ENCODE measurements at regions not wholly inside any gene's neighbourhood (a gene's known extent, or its start where the extent isn't known, plus 50 kb on each side); places are given as distances from the start of the nearest gene placed in this dataset.

DNA sequence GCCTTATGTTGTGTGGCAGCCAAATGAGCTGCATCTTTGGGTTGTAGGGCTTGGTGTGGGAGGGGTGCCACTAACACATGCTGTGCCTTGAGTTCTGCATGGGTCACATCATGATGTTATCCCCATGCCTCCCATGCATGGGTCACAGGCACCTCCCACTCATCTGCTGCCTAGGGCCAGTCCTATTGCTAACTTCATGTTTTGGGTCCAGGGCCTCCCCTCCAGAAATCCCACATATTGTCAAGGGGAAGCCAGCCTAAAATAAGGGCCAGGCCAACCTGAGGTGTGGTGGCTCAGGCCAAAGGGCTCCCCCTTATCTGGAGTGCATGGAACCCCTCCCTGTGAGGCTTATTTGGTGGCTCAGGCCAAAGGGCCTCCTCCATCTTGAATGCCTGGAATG lies 299.0 kb downstream of the RPS24 start:
- no peaks in the 10 kb centered on the region for H4K20me1 ChIP-seq (ENCODE audit: low read length)
- H3K27ac ChIP-seq (ENCODE audit: low read length), result no peak overlapping the region
- 0 out of 2 replicates have a peak, but pooled peaks cover 5% of the 10 kb centered on the region for H3K9me2 ChIP-seq (replicated peaks; ENCODE audit: low read length)
- POLR2A ChIA-PET (ENCODE audit: unreplicated experiment), result no interaction called here
- no peaks in the 10 kb centered on the region; the same call in 1 of the 2 replicates for H3K4me1 ChIP-seq (ENCODE audit: insufficient read depth, low read length)
- H3K9ac ChIP-seq (ENCODE audit: low read length), result no peak overlapping the region
- H3K27me3 ChIP-seq (ENCODE audit: low read length), result peaks cover 30% of the 10 kb centered on the region
- ATAC-seq (no peak), DNase-seq (no peak)
- H3K36me3 ChIP-seq (ENCODE audit: low read depth, low read length), result no peaks in the 10 kb centered on the region
- H3K79me2 ChIP-seq (ENCODE audit: low read length), result no peaks in the 10 kb centered on the region
- no peaks in the 10 kb centered on the region for H3F3A ChIP-seq (ENCODE audit: low read length, unreplicated experiment)
- no peak overlapping the region for H2AFZ ChIP-seq (ENCODE audit: low read length)
- peaks cover under 1% of the 10 kb centered on the region; the same call in 1 of the 2 replicates for H3K9me3 ChIP-seq (ENCODE audit: low read length)
- TF ChIP-seq, protein P1, sequence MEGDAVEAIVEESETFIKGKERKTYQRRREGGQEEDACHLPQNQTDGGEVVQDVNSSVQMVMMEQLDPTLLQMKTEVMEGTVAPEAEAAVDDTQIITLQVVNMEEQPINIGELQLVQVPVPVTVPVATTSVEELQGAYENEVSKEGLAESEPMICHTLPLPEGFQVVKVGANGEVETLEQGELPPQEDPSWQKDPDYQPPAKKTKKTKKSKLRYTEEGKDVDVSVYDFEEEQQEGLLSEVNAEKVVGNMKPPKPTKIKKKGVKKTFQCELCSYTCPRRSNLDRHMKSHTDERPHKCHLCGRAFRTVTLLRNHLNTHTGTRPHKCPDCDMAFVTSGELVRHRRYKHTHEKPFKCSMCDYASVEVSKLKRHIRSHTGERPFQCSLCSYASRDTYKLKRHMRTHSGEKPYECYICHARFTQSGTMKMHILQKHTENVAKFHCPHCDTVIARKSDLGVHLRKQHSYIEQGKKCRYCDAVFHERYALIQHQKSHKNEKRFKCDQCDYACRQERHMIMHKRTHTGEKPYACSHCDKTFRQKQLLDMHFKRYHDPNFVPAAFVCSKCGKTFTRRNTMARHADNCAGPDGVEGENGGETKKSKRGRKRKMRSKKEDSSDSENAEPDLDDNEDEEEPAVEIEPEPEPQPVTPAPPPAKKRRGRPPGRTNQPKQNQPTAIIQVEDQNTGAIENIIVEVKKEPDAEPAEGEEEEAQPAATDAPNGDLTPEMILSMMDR (conservative IDR thresholded peaks at IDR 0.05; ENCODE audit: low read depth, low read length), result no peak
- TF ChIP-seq EZH2 (IDR thresholded peaks at IDR 0.05; ENCODE audit: low read length, unreplicated experiment), result no peak
- TF ChIP-seq EZH2phosphoT487 (IDR thresholded peaks at IDR 0.05; ENCODE audit: borderline replicate concordance, low read length), result no peak
- CTCF ChIA-PET, result no interaction called here
- no TSS peak for BruUV-seq (replicated peaks)
- no peak overlapping the region for H3K4me2 ChIP-seq (ENCODE audit: low read length)
- H3K4me3 ChIP-seq (ENCODE audit: low read length), result no peak overlapping the region
- intact Hi-C loops (cut with micrococcal nuclease), result loop anchor here (10.0 kb wide), 1 partner anchor 62 kb away; no protein-coding TSS in a partner anchor

DNA sequence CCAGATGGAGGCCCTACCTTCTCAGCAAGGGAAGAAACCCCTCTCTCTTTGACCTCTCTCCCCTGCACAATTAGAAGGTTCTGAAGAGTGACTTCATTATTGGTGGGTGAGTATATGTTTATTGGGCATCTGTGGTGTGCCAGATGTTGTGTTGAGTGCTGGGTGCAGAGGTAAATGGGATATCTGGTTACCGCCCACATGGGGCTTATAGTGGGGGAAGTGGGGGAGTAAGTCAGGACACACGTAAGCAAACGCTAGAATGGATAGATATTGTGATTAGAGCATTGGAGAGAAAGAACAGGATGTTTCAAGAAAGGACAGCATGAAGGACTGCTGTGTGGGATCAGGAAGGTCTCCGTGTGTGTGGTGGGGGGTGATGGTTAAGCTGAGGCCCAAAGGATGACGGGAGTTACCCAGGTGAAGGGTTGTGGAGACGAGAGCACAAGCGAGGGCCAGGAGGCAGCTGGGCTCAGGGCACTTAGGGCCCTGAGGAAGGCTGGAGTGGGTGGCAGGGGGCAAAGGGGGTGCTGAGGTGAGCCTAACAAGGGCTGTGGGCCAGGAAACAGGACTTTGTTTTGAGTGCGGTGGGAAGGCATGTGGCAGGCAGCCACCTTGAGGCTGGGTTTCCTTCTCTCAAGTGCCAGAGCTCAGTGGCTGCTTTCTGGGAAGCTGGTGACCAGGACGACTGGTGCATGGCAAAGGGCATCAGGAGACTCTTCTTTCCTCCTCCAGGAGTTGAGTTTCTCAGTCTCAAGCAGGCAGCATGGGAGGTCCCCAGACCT lies 299.9 kb downstream of the RPS24 start:
- H3K9ac ChIP-seq (ENCODE audit: low read length), result no peak overlapping the region
- TF ChIP-seq, protein P1 (conservative IDR thresholded peaks at IDR 0.05; ENCODE audit: low read depth, low read length), result no peak
- TF ChIP-seq EZH2 (IDR thresholded peaks at IDR 0.05; ENCODE audit: low read length, unreplicated experiment) (no peak), EZH2phosphoT487 (IDR thresholded peaks at IDR 0.05; ENCODE audit: borderline replicate concordance, low read length) (no peak)
- no peaks in the 10 kb centered on the region for H3F3A ChIP-seq (ENCODE audit: low read length, unreplicated experiment)
- H4K20me1 ChIP-seq (ENCODE audit: low read length), result no peaks in the 10 kb centered on the region
- no peak overlapping the region for H3K27ac ChIP-seq (ENCODE audit: low read length)
- intact Hi-C loops (cut with micrococcal nuclease), result loop anchor here (10.0 kb wide), 1 partner anchor 61 kb away; no protein-coding TSS in a partner anchor
- H3K79me2 ChIP-seq (ENCODE audit: low read length), result no peaks in the 10 kb centered on the region
- H3K36me3 ChIP-seq (ENCODE audit: low read depth, low read length), result no peaks in the 10 kb centered on the region
- no peaks in the 10 kb centered on the region; the same call in 1 of the 2 replicates for H3K4me1 ChIP-seq (ENCODE audit: insufficient read depth, low read length)
- 0 out of 2 replicates have a peak, but pooled peaks cover 5% of the 10 kb centered on the region for H3K9me2 ChIP-seq (replicated peaks; ENCODE audit: low read length)
- ChIA-PET POLR2A (ENCODE audit: unreplicated experiment) (no interaction called here), CTCF (no interaction called here)
- peaks cover 37% of the 10 kb centered on the region for H3K27me3 ChIP-seq (ENCODE audit: low read length)
- ATAC-seq, result no peak
- H3K9me3 ChIP-seq (ENCODE audit: low read length), result no peaks in the 10 kb centered on the region
- H3K4me3 ChIP-seq (ENCODE audit: low read length), result no peak overlapping the region
- no peak overlapping the region for H2AFZ ChIP-seq (ENCODE audit: low read length)
- BruUV-seq (replicated peaks), result no TSS peak
- H3K4me2 ChIP-seq (ENCODE audit: low read length), result no peak overlapping the region
- no peak for DNase-seq

DNA sequence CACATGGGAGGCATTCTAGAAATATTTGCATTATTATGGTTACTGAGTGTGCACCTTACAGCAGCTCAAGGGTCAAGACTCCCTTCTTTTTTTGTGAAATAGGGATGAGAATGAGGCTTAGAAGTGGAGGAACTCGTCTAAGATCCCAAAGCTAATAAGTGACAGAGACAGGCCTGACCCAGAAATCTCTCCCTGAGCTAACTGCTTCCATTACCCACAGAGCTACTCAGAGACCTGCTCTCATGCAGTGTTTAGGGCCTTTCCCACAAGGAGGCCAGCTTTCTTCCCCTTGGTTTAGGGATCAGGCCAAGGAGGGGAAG lies 301.7 kb downstream of the RPS24 start:
- Histone ChIP-seq H3K27ac (ENCODE audit: low read length) (no peak overlapping the region), H3K4me2 (ENCODE audit: low read length) (no peak overlapping the region), H3K9ac (ENCODE audit: low read length) (no peak overlapping the region), H3K36me3 (ENCODE audit: low read depth, low read length) (no peaks in the 10 kb centered on the region), H3K4me3 (ENCODE audit: low read length) (no peak overlapping the region), H4K20me1 (ENCODE audit: low read length) (no peaks in the 10 kb centered on the region), H3K4me1 (ENCODE audit: insufficient read depth, low read length) (no peaks in the 10 kb centered on the region; the same call in 1 of the 2 replicates), H3K27me3 (ENCODE audit: low read length) (peaks cover 40% of the 10 kb centered on the region), H3F3A (ENCODE audit: low read length, unreplicated experiment) (no peaks in the 10 kb centered on the region), H3K9me3 (ENCODE audit: low read length) (no peaks in the 10 kb centered on the region), H2AFZ (ENCODE audit: low read length) (no peak overlapping the region), H3K79me2 (ENCODE audit: low read length) (no peaks in the 10 kb centered on the region), H3K9me2 (replicated peaks; ENCODE audit: low read length) (0 out of 2 replicates have a peak, but pooled peaks cover 5% of the 10 kb centered on the region)
- intact Hi-C loops (cut with micrococcal nuclease), result loop anchor here (10.0 kb wide), 1 partner anchor 59 kb away; no protein-coding TSS in a partner anchor
- DNase-seq, result no peak
- ChIA-PET CTCF (interaction anchor here (0.6 kb wide), 1 partner anchor 792 kb away, joined by 3 read pairs; no protein-coding TSS in a partner anchor), POLR2A (ENCODE audit: unreplicated experiment) (no interaction called here)
- no peak for TF ChIP-seq EZH2 (IDR thresholded peaks at IDR 0.05; ENCODE audit: low read length, unreplicated experiment)
- no peak for TF ChIP-seq EZH2phosphoT487 (IDR thresholded peaks at IDR 0.05; ENCODE audit: borderline replicate concordance, low read length)
- TF ChIP-seq, protein P1 (conservative IDR thresholded peaks at IDR 0.05; ENCODE audit: low read depth, low read length), result no peak
- BruUV-seq (replicated peaks), result no TSS peak
- peak; percentile 8; the same call in 1 of the 2 replicates for ATAC-seq

All from PC-3 (cell line).